Calu3 (cell line): ENCODE measurements at regions not wholly inside any gene's neighbourhood (a gene's known extent, or its start where the extent isn't known, plus 50 kb on each side); places are given as distances from the start of the nearest gene placed in this dataset.

Experiments
- BruUV-seq: library from RNA; stranded (reverse); fragments of 400-500 nt; replicated peaks from 2 replicates; lab custom pipeline; 2021; lab: Mats Ljungman, UMichigan
- CTCF ChIA-PET: fragments of 300-600 bp; sonication (Branson Sonifier 250); formaldehyde crosslinking; loops from one replicate; lab custom pipeline; 2022; ENCODE audit warnings: antibody characterized with exemption; lab: Charles Lee
- DNase-seq: peaks from one replicate; pipeline ENCODE4 v3.0.0; 2022
- H3K27ac Mint-ChIP-seq: one replicate; pipeline ENCODE4 v1.8.0; 2022; ENCODE audit warnings: mixed read lengths; ENCODE audit not compliant: unreplicated experiment
- H3K27me3 Mint-ChIP-seq: one replicate; pipeline ENCODE4 v1.8.0; 2022; ENCODE audit warnings: mixed read lengths; ENCODE audit not compliant: unreplicated experiment
- H3K36me3 Mint-ChIP-seq: one replicate; pipeline ENCODE4 v1.8.0; 2022; ENCODE audit warnings: mild to moderate bottlenecking, moderate library complexity, mixed read lengths; ENCODE audit not compliant: insufficient read depth, unreplicated experiment
- H3K4me1 Mint-ChIP-seq: one replicate; pipeline ENCODE4 v1.8.0; 2022; ENCODE audit warnings: mild to moderate bottlenecking, low read depth, mixed read lengths; ENCODE audit not compliant: unreplicated experiment
- H3K4me3 Mint-ChIP-seq: one replicate; pipeline ENCODE4 v1.8.0; 2022; ENCODE audit warnings: mild to moderate bottlenecking, low read depth, moderate library complexity, mixed read lengths; ENCODE audit not compliant: unreplicated experiment
- H3K9me3 Mint-ChIP-seq: one replicate; pipeline ENCODE4 v1.8.0; 2022; ENCODE audit warnings: low read depth, mixed read lengths; ENCODE audit not compliant: unreplicated experiment
- intact Hi-C: fragments of 100-400 bp; cut with micrococcal nuclease; formaldehyde crosslinking; loops from one replicate; pipeline ENCODE4 v1.10.0; 2022; ENCODE audit not compliant: unreplicated experiment
- TF ChIP-seq, protein P1 (sequence below): fragments of 200-600 bp; IDR thresholded peaks from one replicate; pipeline ENCODE4 v1.8.0; 2022; ENCODE audit warnings: antibody characterized with exemption; ENCODE audit not compliant: unreplicated experiment

DNA sequence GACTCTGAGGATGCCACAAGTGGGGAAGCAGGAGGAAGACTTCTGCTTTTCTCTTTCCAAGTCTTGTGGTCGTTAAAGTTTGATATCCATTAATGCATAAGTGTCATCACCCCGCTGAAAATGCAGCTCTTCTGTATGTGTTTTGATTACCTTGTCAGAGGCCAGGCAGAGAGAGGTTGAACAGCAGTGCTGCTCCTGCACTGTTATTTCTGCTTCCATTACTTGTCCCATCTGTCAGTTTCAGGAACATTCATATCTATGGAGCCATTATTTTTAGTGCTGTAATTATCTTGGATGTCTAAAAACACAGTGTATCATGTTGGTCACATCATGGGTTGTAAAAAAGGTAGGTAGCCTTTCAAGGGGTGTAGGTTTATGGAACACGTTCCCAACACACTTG is 62.0 kb upstream of the ESX1 start:
- CTCF ChIA-PET = no interaction called here
- H3K36me3 Mint-ChIP-seq = no peaks in the 10 kb centered on the region
- no peak for DNase-seq
- H3K4me3 Mint-ChIP-seq = no peak overlapping the region
- BruUV-seq = no TSS peak
- intact Hi-C loops = loop anchor here (10.0 kb wide), 2 partner anchors 248 to 398 kb away; partner anchors contain the start of gene IL1RAPL2
- no peaks in the 10 kb centered on the region for H3K27me3 Mint-ChIP-seq
- peaks cover under 1% of the 10 kb centered on the region for H3K9me3 Mint-ChIP-seq
- TF ChIP-seq, protein P1, sequence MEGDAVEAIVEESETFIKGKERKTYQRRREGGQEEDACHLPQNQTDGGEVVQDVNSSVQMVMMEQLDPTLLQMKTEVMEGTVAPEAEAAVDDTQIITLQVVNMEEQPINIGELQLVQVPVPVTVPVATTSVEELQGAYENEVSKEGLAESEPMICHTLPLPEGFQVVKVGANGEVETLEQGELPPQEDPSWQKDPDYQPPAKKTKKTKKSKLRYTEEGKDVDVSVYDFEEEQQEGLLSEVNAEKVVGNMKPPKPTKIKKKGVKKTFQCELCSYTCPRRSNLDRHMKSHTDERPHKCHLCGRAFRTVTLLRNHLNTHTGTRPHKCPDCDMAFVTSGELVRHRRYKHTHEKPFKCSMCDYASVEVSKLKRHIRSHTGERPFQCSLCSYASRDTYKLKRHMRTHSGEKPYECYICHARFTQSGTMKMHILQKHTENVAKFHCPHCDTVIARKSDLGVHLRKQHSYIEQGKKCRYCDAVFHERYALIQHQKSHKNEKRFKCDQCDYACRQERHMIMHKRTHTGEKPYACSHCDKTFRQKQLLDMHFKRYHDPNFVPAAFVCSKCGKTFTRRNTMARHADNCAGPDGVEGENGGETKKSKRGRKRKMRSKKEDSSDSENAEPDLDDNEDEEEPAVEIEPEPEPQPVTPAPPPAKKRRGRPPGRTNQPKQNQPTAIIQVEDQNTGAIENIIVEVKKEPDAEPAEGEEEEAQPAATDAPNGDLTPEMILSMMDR = no peak
- peaks cover 48% of the 10 kb centered on the region for H3K4me1 Mint-ChIP-seq
- no peak overlapping the region for H3K27ac Mint-ChIP-seq

DNA sequence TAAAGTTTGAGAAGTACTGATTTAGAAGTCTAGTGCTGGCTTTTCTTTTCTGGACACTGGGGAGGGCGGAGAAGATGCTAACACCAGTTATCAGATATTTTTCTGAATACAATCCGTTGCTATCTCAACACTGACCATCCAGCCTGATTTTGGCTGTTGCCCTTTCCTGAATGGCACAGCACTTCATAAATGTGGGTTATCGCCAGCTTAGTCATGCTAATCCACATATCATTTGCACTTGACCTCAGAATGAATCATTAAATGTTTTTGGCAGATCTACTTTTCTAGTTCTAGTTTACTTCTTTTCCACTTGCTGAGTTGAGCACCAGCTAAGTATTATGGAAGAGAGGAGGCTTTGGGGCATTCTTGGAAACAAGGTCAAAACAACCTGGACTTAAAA is 60.8 kb upstream of the ESX1 start:
- no peaks in the 10 kb centered on the region for H3K36me3 Mint-ChIP-seq
- H3K9me3 Mint-ChIP-seq = no peaks in the 10 kb centered on the region
- CTCF ChIA-PET = interaction anchor here (0.7 to 1.4 kb wide), 2 partner anchors 21 to 120 kb away, joined by 3 read pairs; no protein-coding TSS in a partner anchor
- TF ChIP-seq, protein P1 = no peak
- no peak overlapping the region for H3K4me3 Mint-ChIP-seq
- peak overlapping the region; percentile 33 for H3K27ac Mint-ChIP-seq
- no TSS peak for BruUV-seq
- no peak for DNase-seq
- intact Hi-C loops = loop anchor here (10.0 kb wide), 2 partner anchors 249 to 399 kb away; partner anchors contain the start of gene IL1RAPL2
- H3K4me1 Mint-ChIP-seq = peaks cover 57% of the 10 kb centered on the region
- no peaks in the 10 kb centered on the region for H3K27me3 Mint-ChIP-seq

DNA sequence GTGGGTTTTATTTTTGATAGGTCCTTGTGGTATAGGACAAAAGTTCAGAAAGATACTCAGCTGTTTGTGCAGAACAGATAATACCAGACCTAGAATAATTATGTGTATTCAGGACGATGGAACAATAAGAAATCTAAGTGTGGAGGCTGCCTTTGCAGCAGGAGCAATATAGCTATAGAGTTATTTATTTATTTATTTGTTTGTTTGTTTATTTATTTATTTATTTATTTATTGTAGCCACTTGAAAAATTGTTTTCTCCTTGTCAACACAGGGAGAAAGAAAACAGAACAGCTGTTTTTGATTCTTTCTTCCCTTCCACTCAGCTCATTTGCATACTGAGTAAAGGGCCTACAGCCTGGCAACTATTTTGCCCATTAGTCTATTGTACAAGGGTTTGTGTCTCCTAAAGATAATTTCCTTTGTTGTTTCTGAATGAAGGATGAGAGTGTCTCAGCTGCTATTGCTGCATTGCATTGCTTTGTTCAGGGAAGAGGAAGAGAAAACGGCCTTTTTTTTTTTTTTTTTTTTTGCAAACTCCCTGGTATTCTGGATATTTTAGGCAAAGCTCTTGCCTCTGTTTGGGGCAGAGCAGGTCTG is 56.0 kb upstream of the ESX1 start:
- CTCF ChIA-PET = interaction anchor here (0.6 to 0.7 kb wide), 2 partner anchors 27 to 243 kb away, joined by 5 to 6 read pairs; no protein-coding TSS in a partner anchor
- H3K4me1 Mint-ChIP-seq = peaks cover 24% of the 10 kb centered on the region
- TF ChIP-seq, protein P1 = no peak
- H3K36me3 Mint-ChIP-seq = no peaks in the 10 kb centered on the region
- no peaks in the 10 kb centered on the region for H3K27me3 Mint-ChIP-seq
- no peak for DNase-seq
- intact Hi-C loops = loop anchor here (1.0 to 10.0 kb wide), 3 partner anchors 33 to 404 kb away; partner anchors contain the start of gene IL1RAPL2
- no TSS peak for BruUV-seq
- peak overlapping the region; percentile 51 for H3K4me3 Mint-ChIP-seq
- H3K27ac Mint-ChIP-seq = no peak overlapping the region
- no peaks in the 10 kb centered on the region for H3K9me3 Mint-ChIP-seq

DNA sequence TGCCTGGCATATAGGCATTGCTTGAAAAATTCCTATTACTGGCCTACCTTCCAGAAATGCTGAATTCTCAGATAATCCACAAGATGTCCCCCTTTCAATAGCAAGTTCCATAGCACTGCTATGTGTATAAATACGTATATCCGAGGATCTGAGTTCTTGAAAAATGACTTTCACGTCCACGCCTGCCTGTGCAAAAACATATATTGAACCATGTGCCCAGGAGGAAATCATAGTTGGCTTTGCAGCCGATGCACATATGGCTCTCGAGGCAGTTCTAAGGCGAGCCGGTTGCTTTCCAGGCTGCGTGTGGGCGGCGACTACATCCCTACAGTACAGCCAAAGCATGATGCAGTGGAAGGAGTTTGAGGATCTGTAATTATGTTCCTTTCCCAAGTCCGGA is 55.4 kb upstream of the ESX1 start:
- H3K4me1 Mint-ChIP-seq = peaks cover 17% of the 10 kb centered on the region
- H3K9me3 Mint-ChIP-seq = no peaks in the 10 kb centered on the region
- intact Hi-C loops = loop anchor here (1.0 to 10.0 kb wide), 3 partner anchors 33 to 405 kb away; partner anchors contain the start of gene IL1RAPL2
- no TSS peak for BruUV-seq
- TF ChIP-seq, protein P1 = no peak
- peak overlapping the region; percentile 51 for H3K4me3 Mint-ChIP-seq
- peak overlapping the region; percentile 56 for H3K27ac Mint-ChIP-seq
- H3K27me3 Mint-ChIP-seq = no peaks in the 10 kb centered on the region
- DNase-seq = no peak
- CTCF ChIA-PET = interaction anchor here (0.6 kb wide), 1 partner anchor 23 kb away, joined by 3 read pairs; no protein-coding TSS in a partner anchor
- H3K36me3 Mint-ChIP-seq = no peaks in the 10 kb centered on the region
